Ovary (tissue), 7 donors: ENCODE measurements at regions not wholly inside any gene's neighbourhood (a gene's known extent, or its start where the extent isn't known, plus 50 kb on each side); places are given as distances from the start of the nearest gene placed in this dataset.

Experiments
- DNase-seq, 5 donors: peaks; one replicate each; pipeline ENCODE4 v3.0.0-alpha.2; 2019 to 2020
- H3K27ac ChIP-seq, 2 donors: fragments of 200-600 bp; one replicate each; pipeline versions ENCODE4 v1.5.1 to v1.8.0; 2019 to 2022
- H3K27me3 ChIP-seq: fragments of 200-600 bp; one replicate; pipeline ENCODE4 v1.8.0; 2022
- H3K36me3 ChIP-seq: fragments of 200-600 bp; sonication (generic); one replicate; pipeline ENCODE4 v1.5.1; 2019
- H3K4me1 ChIP-seq: one replicate; pipeline ENCODE4 v1.8.1; 2013; ENCODE audit warnings: mild to moderate bottlenecking, moderate library complexity; ENCODE audit not compliant: insufficient read depth
- H3K4me3 ChIP-seq: fragments of 200-600 bp; sonication (generic); one replicate; pipeline ENCODE4 v1.5.1; 2017
- H3K9me3 ChIP-seq, 2 donors: fragments of 200-600 bp in 1 of 2; sonication (generic) in 1 of 2; one replicate each; pipeline versions ENCODE4 v1.5.1 to v1.8.1; 2013 to 2019; ENCODE audit warnings: mild to moderate bottlenecking in 1 of 2, moderate library complexity in 1 of 2
- CTCF ChIP-seq, 3 donors: fragments of 450-650 bp in 2 of 3; fragments of 200-600 bp in 1 of 3; IDR thresholded peaks; one replicate each; pipeline versions ENCODE4 v1.5.1 to v1.8.0; 2016 to 2022; ENCODE audit warnings: antibody characterized with exemption in 3 of 3, mild to moderate bottlenecking in 1 of 3
- EP300 ChIP-seq: sonication (generic); formaldehyde crosslinking; IDR thresholded peaks from one replicate; pipeline ENCODE4 v1.6.1; 2017; ENCODE audit warnings: antibody characterized with exemption
- POLR2A ChIP-seq: fragments of 450-650 bp; IDR thresholded peaks from one replicate; pipeline ENCODE4 v1.6.1; 2017; ENCODE audit warnings: antibody characterized with exemption, mild to moderate bottlenecking, moderate library complexity
- WGBS, 3 donors: extraction: QIAGEN DNeasy Blood & Tissue Kit in 1 of 3; methylation state at CpG; one replicate each; pipeline versions ENCODE4 v1.1.5 to v1.1.7; 2013 to 2017; 5-methylcytosine and 5-hydroxymethylcytosine counted together
- intact Hi-C, 4 donors: fragments of 100-400 bp; cut with DNase I; formaldehyde crosslinking; loops; one replicate each; pipeline versions ENCODE4 v1.11.0 to v1.15.1; 2022 to 2023
- donor health status: DM: no; HTN: no; CAD: no; lungs with moderate emphysema.
- donor health status: DM: no; HTN: no; CAD: no.
- donor health status: Bipolar disorder and iron deficiency.
- donor health status: DM: no; HTN: no; CAD: no.
- donor health status: DM: yes; HTN: yes; CAD: no.

GRCh38 chr4:30959781-30960485 is 239.8 kb downstream of the PCDH7 start:
- H3K4me3 ChIP-seq = no peak overlapping the region
- H3K27ac ChIP-seq = no peak overlapping the region
- intact Hi-C loops = no loop called here
- no peaks in the 10 kb centered on the region for H3K27me3 ChIP-seq
- WGBS, 3 donors = 89 to 94% (median 90%) methylated on average over 3 of the region's 3 CpGs
- TF ChIP-seq EP300 = no peak
- no peak for TF ChIP-seq POLR2A
- TF ChIP-seq CTCF (IDR thresholded peaks at IDR 0.05) = no peak
- H3K36me3 ChIP-seq = no peaks in the 10 kb centered on the region
- H3K4me1 ChIP-seq = no peaks in the 10 kb centered on the region
- DNase-seq = no peak
- no peaks in the 10 kb centered on the region for H3K9me3 ChIP-seq

DNA sequence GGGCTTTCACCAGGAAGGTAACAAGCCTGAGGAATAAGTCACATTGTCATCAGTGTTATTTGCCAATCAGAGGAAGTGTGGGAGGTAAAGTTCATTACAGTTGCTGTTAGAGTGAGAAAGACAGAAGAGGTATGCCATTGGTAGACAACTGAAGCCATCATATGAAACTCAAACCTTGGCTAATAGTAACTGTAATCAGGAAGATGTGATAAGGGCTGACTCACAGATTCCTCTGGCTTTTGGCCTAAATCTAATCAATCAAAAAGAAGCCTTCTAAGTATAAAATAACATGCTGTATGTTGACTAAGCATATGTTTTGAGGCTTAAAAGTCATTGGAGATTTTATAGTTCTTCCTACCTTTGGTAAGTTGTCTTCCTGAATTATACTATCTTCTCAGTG is 242.8 kb downstream of the PCDH7 start:
- DNase-seq = no peak
- intact Hi-C loops = no loop called here
- Histone ChIP-seq H3K27ac (no peak overlapping the region), H3K4me1 (no peaks in the 10 kb centered on the region), H3K36me3 (no peaks in the 10 kb centered on the region), H3K9me3 (no peaks in the 10 kb centered on the region), H3K27me3 (no peaks in the 10 kb centered on the region), H3K4me3 (no peak overlapping the region)
- TF ChIP-seq EP300 (no peak), POLR2A (no peak), CTCF (IDR thresholded peaks at IDR 0.05) (no peak)

GRCh38 chr4:30968926-30969325 is 248.8 kb downstream of the PCDH7 start:
- H3K27ac ChIP-seq = no peak overlapping the region
- intact Hi-C loops = no loop called here

DNA sequence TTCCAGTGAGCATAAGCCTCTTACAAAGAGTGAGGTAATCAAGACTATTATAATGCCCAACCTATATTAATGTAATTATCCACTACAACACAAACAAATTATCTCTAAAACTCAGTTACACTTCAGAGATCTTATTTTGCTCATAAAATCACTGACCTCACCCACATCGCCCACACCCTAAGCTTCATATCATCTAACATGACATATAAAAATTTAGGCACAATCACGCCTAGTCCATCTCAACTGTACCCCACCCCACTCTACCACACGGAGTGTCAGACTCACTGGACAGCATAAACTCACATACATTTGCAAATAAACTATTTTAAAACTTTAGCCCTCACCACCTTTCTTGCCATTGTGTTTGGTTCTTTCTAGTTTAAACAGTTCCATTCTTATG is 252.4 kb downstream of the PCDH7 start:
- intact Hi-C loops = no loop called here
- Histone ChIP-seq H3K9me3 (no peaks in the 10 kb centered on the region), H3K4me1 (no peaks in the 10 kb centered on the region), H3K36me3 (no peaks in the 10 kb centered on the region), H3K27me3 (no peaks in the 10 kb centered on the region), H3K4me3 (no peak overlapping the region), H3K27ac (no peak overlapping the region)
- no peak for DNase-seq
- WGBS, 3 donors = 92 to 95% (median 95%) methylated on average over 3 of the region's 3 CpGs
- TF ChIP-seq EP300 (no peak), POLR2A (no peak), CTCF (IDR thresholded peaks at IDR 0.05) (no peak)

More at GRCh38 chr4:30968926-30969325, 248.8 kb downstream of the PCDH7 start:
- no peak for DNase-seq
- WGBS, 3 donors = 49 to 60% (median 51%) methylated on average over 5 of the region's 5 CpGs
- Histone ChIP-seq H3K27me3 (no peaks in the 10 kb centered on the region), H3K4me1 (no peaks in the 10 kb centered on the region), H3K4me3 (no peak overlapping the region), H3K36me3 (no peaks in the 10 kb centered on the region), H3K9me3 (no peaks in the 10 kb centered on the region)
- TF ChIP-seq CTCF (IDR thresholded peaks at IDR 0.05) (no peak), EP300 (no peak), POLR2A (no peak)
